HEK293 (cell line): ENCODE measurements at regions not wholly inside any gene's neighbourhood (a gene's known extent, or its start where the extent isn't known, plus 50 kb on each side); places are given as distances from the start of the nearest gene placed in this dataset.

Source experiments
- CTCF ChIA-PET: fragments of 350-600 bp; formaldehyde crosslinking; extraction: SDS; loops from one replicate; lab custom pipeline; 2021; ENCODE audit warnings: antibody characterized with exemption; lab: Yijun Ruan, JAX
- POLR2A ChIA-PET: fragments of 300-600 bp; formaldehyde crosslinking; extraction: SDS; loops from one replicate; lab custom pipeline; 2020; ENCODE audit warnings: antibody characterized with exemption, inconsistent platforms; lab: Yijun Ruan, JAX
- H3K27ac ChIP-seq: fragments of 200-500 bp; sonication (Bioruptor generic); 2 replicates; pipeline ENCODE4 v1.5.1; 2014; ENCODE audit warnings: low read depth, low read length, control low read depth, inconsistent platforms; ENCODE audit errors: extremely low read depth
- H3K36me3 ChIP-seq, 2 experiments: fragments of 200-500 bp in 1 of 2; sonication (Bioruptor generic) in 1 of 2; 1 replicate in 1 of 2; 2 replicates in 1 of 2; pipeline ENCODE4 v1.5.1; 2014 to 2017; ENCODE audit warnings: inconsistent platforms in 2 of 2, low read length in 2 of 2; ENCODE audit not compliant: control insufficient read depth in 2 of 2, insufficient read depth in 1 of 2
- H3K4me1 ChIP-seq: fragments of 200-500 bp; sonication (Bioruptor generic); 2 replicates; pipeline ENCODE4 v1.5.1; 2014; ENCODE audit warnings: mild to moderate bottlenecking, low read length, inconsistent platforms; ENCODE audit not compliant: control insufficient read depth, insufficient read depth
- H3K4me3 ChIP-seq: 2 replicates; pipeline ENCODE4 v1.5.1; 2011; ENCODE audit warnings: low read depth, mild to moderate bottlenecking, control low read depth, low read length, moderate library complexity
- H3K9me3 ChIP-seq: fragments of 200-500 bp; sonication (Bioruptor generic); 2 replicates; pipeline ENCODE4 v1.5.1; 2014; ENCODE audit warnings: low read depth, low read length, inconsistent platforms; ENCODE audit not compliant: control insufficient read depth, insufficient read depth
- BCL6B ChIP-seq: fragments of 450-650 bp; formaldehyde crosslinking; IDR thresholded peaks from 2 replicates; pipeline ENCODE4 v1.5.1; 2017; ENCODE audit warnings: missing biosample characterization, missing genetic modification characterization
- HOXA7 ChIP-seq: sonication (generic); formaldehyde crosslinking; IDR thresholded peaks from 2 replicates; pipeline ENCODE4 v1.8.1; 2022; ENCODE audit warnings: missing genetic modification reagents, borderline replicate concordance
- KLF1 ChIP-seq: fragments of 450-650 bp; formaldehyde crosslinking; IDR thresholded peaks from 2 replicates; pipeline ENCODE4 v1.5.1; 2016; ENCODE audit warnings: missing biosample characterization, missing genetic modification characterization
- KLF9 ChIP-seq: fragments of 450-650 bp; formaldehyde crosslinking; IDR thresholded peaks from 2 replicates; pipeline ENCODE4 v1.5.1; 2016; ENCODE audit warnings: missing biosample characterization, missing genetic modification characterization, low read depth
- MYNN ChIP-seq: fragments of 450-650 bp; formaldehyde crosslinking; IDR thresholded peaks from 2 replicates; pipeline ENCODE4 v1.5.1; 2016; ENCODE audit warnings: missing biosample characterization, missing genetic modification characterization, borderline replicate concordance
- PRDM4 ChIP-seq: fragments of 450-650 bp; formaldehyde crosslinking; IDR thresholded peaks from 2 replicates; pipeline ENCODE4 v1.5.1; 2017; ENCODE audit warnings: missing biosample characterization, missing genetic modification characterization
- SP3 ChIP-seq: fragments of 450-650 bp; formaldehyde crosslinking; IDR thresholded peaks from 2 replicates; pipeline ENCODE4 v1.5.1; 2016; ENCODE audit warnings: missing biosample characterization, missing genetic modification characterization
- WT1 ChIP-seq: fragments of 450-650 bp; formaldehyde crosslinking; IDR thresholded peaks from 2 replicates; pipeline ENCODE4 v1.5.1; 2016; ENCODE audit warnings: missing biosample characterization, missing genetic modification characterization
- YY2 ChIP-seq: fragments of 450-650 bp; formaldehyde crosslinking; IDR thresholded peaks from 2 replicates; pipeline ENCODE4 v1.5.1; 2016; ENCODE audit warnings: missing biosample characterization, missing genetic modification characterization
- ZBTB10 ChIP-seq: fragments of 450-650 bp; formaldehyde crosslinking; IDR thresholded peaks from 2 replicates; pipeline ENCODE4 v1.5.1; 2016; ENCODE audit warnings: missing biosample characterization, missing genetic modification characterization
- ZFP37 ChIP-seq: fragments of 450-650 bp; formaldehyde crosslinking; IDR thresholded peaks from 2 replicates; pipeline ENCODE4 v1.5.1; 2016; ENCODE audit warnings: missing biosample characterization, missing genetic modification characterization
- ZFP41 ChIP-seq: fragments of 450-650 bp; formaldehyde crosslinking; IDR thresholded peaks from 2 replicates; pipeline ENCODE4 v1.5.1; 2016; ENCODE audit warnings: missing biosample characterization, missing genetic modification characterization, borderline replicate concordance
- ZNF133 ChIP-seq: fragments of 450-650 bp; formaldehyde crosslinking; IDR thresholded peaks from 2 replicates; pipeline ENCODE4 v1.5.1; 2016; ENCODE audit warnings: missing biosample characterization, missing genetic modification characterization
- ZNF184 ChIP-seq: fragments of 450-650 bp; IDR thresholded peaks from 2 replicates; pipeline ENCODE4 v1.5.1; 2018; ENCODE audit warnings: missing biosample characterization, mild to moderate bottlenecking, missing genetic modification characterization
- ZNF211 ChIP-seq: fragments of 450-650 bp; formaldehyde crosslinking; IDR thresholded peaks from 2 replicates; pipeline ENCODE4 v1.5.1; 2016; ENCODE audit warnings: low read depth, missing biosample characterization, missing genetic modification characterization
- ZNF280C ChIP-seq: fragments of 450-650 bp; formaldehyde crosslinking; IDR thresholded peaks from 2 replicates; pipeline ENCODE4 v1.5.1; 2016; ENCODE audit warnings: missing biosample characterization, missing genetic modification characterization
- ZNF350 ChIP-seq: fragments of 450-650 bp; formaldehyde crosslinking; IDR thresholded peaks from 2 replicates; pipeline ENCODE4 v1.5.0; 2017; ENCODE audit warnings: missing biosample characterization, mild to moderate bottlenecking, missing genetic modification characterization
- ZNF449 ChIP-seq: fragments of 450-650 bp; formaldehyde crosslinking; IDR thresholded peaks from 2 replicates; pipeline ENCODE4 v1.5.1; 2017; ENCODE audit warnings: missing biosample characterization, mild to moderate bottlenecking, missing genetic modification characterization, moderate library complexity
- ZNF514 ChIP-seq: fragments of 450-650 bp; formaldehyde crosslinking; IDR thresholded peaks from 2 replicates; pipeline ENCODE4 v1.5.1; 2016; ENCODE audit warnings: missing biosample characterization, missing genetic modification characterization
- ZNF529 ChIP-seq: fragments of 450-650 bp; formaldehyde crosslinking; IDR thresholded peaks from 2 replicates; pipeline ENCODE4 v1.5.1; 2017; ENCODE audit warnings: missing genetic modification characterization, missing biosample characterization; ENCODE audit not compliant: insufficient replicate concordance
- ZNF544 ChIP-seq: fragments of 450-650 bp; formaldehyde crosslinking; IDR thresholded peaks from 2 replicates; pipeline ENCODE4 v1.5.0; 2017; ENCODE audit warnings: missing biosample characterization, missing genetic modification characterization
- ZNF549 ChIP-seq: fragments of 450-650 bp; IDR thresholded peaks from 2 replicates; pipeline ENCODE4 v1.5.1; 2018; ENCODE audit warnings: missing biosample characterization, missing genetic modification characterization, mild to moderate bottlenecking, inconsistent platforms, moderate library complexity
- ZNF585B ChIP-seq: fragments of 450-650 bp; formaldehyde crosslinking; IDR thresholded peaks from 2 replicates; pipeline ENCODE4 v1.5.1; 2016; ENCODE audit warnings: missing biosample characterization, missing genetic modification characterization
- ZNF664 ChIP-seq: fragments of 450-650 bp; formaldehyde crosslinking; IDR thresholded peaks from 2 replicates; pipeline ENCODE4 v1.5.1; 2016; ENCODE audit warnings: missing biosample characterization, missing genetic modification characterization
- ZNF76 ChIP-seq: fragments of 450-650 bp; formaldehyde crosslinking; IDR thresholded peaks from 2 replicates; pipeline ENCODE4; 2016; ENCODE audit warnings: low read depth, missing biosample characterization, missing genetic modification characterization, borderline replicate concordance
- ZNF785 ChIP-seq: fragments of 450-650 bp; formaldehyde crosslinking; IDR thresholded peaks from 2 replicates; pipeline ENCODE4 v1.5.1; 2016; ENCODE audit warnings: missing biosample characterization, missing genetic modification characterization
- ZNF830 ChIP-seq: fragments of 450-650 bp; IDR thresholded peaks from 2 replicates; pipeline ENCODE4 v1.5.0; 2018; ENCODE audit warnings: missing biosample characterization, missing genetic modification characterization, low read depth, mild to moderate bottlenecking, moderate library complexity

- ChIA-PET POLR2A (no interaction called here), CTCF (interaction anchor here (0.7 to 0.8 kb wide), 3 partner anchors 10 to 715 kb away, joined by 3 read pairs; no protein-coding TSS in a partner anchor)
- H3K9me3 ChIP-seq = no peaks in the 10 kb centered on the region
- H3K4me1 ChIP-seq = no peaks in the 10 kb centered on the region
- no peak for TF ChIP-seq SP3
- no peak for TF ChIP-seq ZNF76 (tag by site-specific recombination)
- no peak for TF ChIP-seq ZNF544 (tag by site-specific recombination)
- no peak for TF ChIP-seq WT1 (tag by site-specific recombination)
- TF ChIP-seq ZNF830 (tag by site-specific recombination) = no peak
- no peak for TF ChIP-seq ZNF184 (tag by site-specific recombination)
- no peak for TF ChIP-seq ZBTB10 (tag by site-specific recombination)
- TF ChIP-seq ZNF133 (tag by site-specific recombination) = no peak
- no peak for TF ChIP-seq ZNF449
- no peak for TF ChIP-seq ZNF585B
- TF ChIP-seq MYNN (tag by site-specific recombination) = no peak
- no peak for TF ChIP-seq ZFP41 (tag by site-specific recombination)
- no peak for TF ChIP-seq ZNF514 (tag by site-specific recombination)
- no peak overlapping the region for H3K4me3 ChIP-seq
- no peaks in the 10 kb centered on the region for H3K36me3 ChIP-seq
- H3K27ac ChIP-seq = no peak overlapping the region
Observed at GRCh38 chr20:10805764-10806163, 132.0 kb upstream of the JAG1 start.

GRCh38 chr20:10806539-10806938 lies 132.7 kb upstream of the JAG1 start:
- POLR2A ChIA-PET = interaction anchor here (0.6 kb wide), 2 partner anchors 21 to 25 kb away, joined by 3 read pairs; no protein-coding TSS in a partner anchor
- no peaks in the 10 kb centered on the region for H3K9me3 ChIP-seq
- CTCF ChIA-PET = interaction anchor here (0.6 kb wide), 1 partner anchor 737 kb away, joined by 3 read pairs; no protein-coding TSS in a partner anchor
- no peak overlapping the region for H3K4me3 ChIP-seq
- no peaks in the 10 kb centered on the region for H3K4me1 ChIP-seq
- no peaks in the 10 kb centered on the region for H3K36me3 ChIP-seq
- H3K27ac ChIP-seq = no peak overlapping the region
- no peak for TF ChIP-seq BCL6B (tag by site-specific recombination)
- no peak for TF ChIP-seq YY2
- TF ChIP-seq ZNF211 = no peak
- TF ChIP-seq KLF1 = no peak
- TF ChIP-seq ZNF280C (tag by site-specific recombination) = no peak
- TF ChIP-seq ZNF350 (tag by site-specific recombination) = no peak
- TF ChIP-seq ZFP37 (tag by site-specific recombination) = no peak
- no peak for TF ChIP-seq ZNF549 (tag by site-specific recombination)
- no peak for TF ChIP-seq ZNF664 (tag by site-specific recombination)
- TF ChIP-seq HOXA7 = no peak
- no peak for TF ChIP-seq ZNF785 (tag by site-specific recombination)
- TF ChIP-seq ZNF529 (tag by site-specific recombination) = no peak
- TF ChIP-seq KLF9 (tag by site-specific recombination) = no peak
- TF ChIP-seq PRDM4 = no peak
